Spleen (tissue), 11 donors: ENCODE measurements at regions not wholly inside any gene's neighbourhood (a gene's known extent, or its start where the extent isn't known, plus 50 kb on each side); places are given as distances from the start of the nearest gene placed in this dataset.

Experiments
- DNase-seq: peaks from one replicate; pipeline ENCODE4 v3.0.0-alpha.2; 2020
- H3K27ac ChIP-seq, 8 donors: fragments of 200-600 bp; sonication (generic) in 7 of 8; 1 replicate in 4 of 8; 2 replicates in 4 of 8; pipeline versions ENCODE4 v1.5.0 to v1.8.0; 2016 to 2021; ENCODE audit warnings: inconsistent platforms in 4 of 8, mild to moderate bottlenecking in 4 of 8, moderate library complexity in 1 of 8
- H3K27me3 ChIP-seq, 7 donors: fragments of 200-600 bp; sonication (generic) in 6 of 7; replicated peaks in 1 of 7; 1 replicate in 4 of 7; 2 replicates in 3 of 7; pipeline versions ENCODE4 v1.5.0 to v1.8.0; 2016 to 2021; ENCODE audit warnings: inconsistent platforms in 3 of 7, mild to moderate bottlenecking in 1 of 7
- H3K36me3 ChIP-seq, 6 donors: fragments of 200-600 bp; sonication (generic) in 5 of 6; 1 replicate in 4 of 6; 2 replicates in 2 of 6; pipeline versions ENCODE4 v1.5.0 to v1.8.0; 2016 to 2021; ENCODE audit warnings: inconsistent platforms in 2 of 6
- H3K4me1 ChIP-seq, 6 donors: fragments of 200-600 bp; sonication (generic) in 5 of 6; 1 replicate in 3 of 6; 2 replicates in 3 of 6; pipeline versions ENCODE4 v1.5.0 to v1.8.0; 2016 to 2021; ENCODE audit warnings: inconsistent platforms in 3 of 6
- H3K4me3 ChIP-seq, 8 donors: fragments of 200-600 bp; sonication (generic) in 7 of 8; 1 replicate in 4 of 8; 2 replicates in 4 of 8; pipeline versions ENCODE4 v1.5.0 to v1.8.0; 2016 to 2021; ENCODE audit warnings: inconsistent platforms in 4 of 8, mild to moderate bottlenecking in 4 of 8, moderate library complexity in 2 of 8
- H3K9me3 ChIP-seq, 8 donors: fragments of 200-600 bp; sonication (generic) in 7 of 8; 1 replicate in 4 of 8; 2 replicates in 4 of 8; pipeline versions ENCODE4 v1.5.0 to v1.8.0; 2016 to 2021; ENCODE audit warnings: inconsistent platforms in 4 of 8
- CTCF ChIP-seq, 11 experiments: fragments of 200-600 bp in 7 of 11; fragments of 450-650 bp in 4 of 11; sonication (generic) in 4 of 11; IDR thresholded peaks in 8 of 11; conservative IDR thresholded peaks in 3 of 11; 1 replicate in 7 of 11; 2 replicates in 4 of 11; pipeline versions ENCODE4 v1.4.0 to v1.8.0; 2016 to 2021; ENCODE audit warnings: antibody characterized with exemption in 11 of 11, inconsistent platforms in 4 of 11, mild to moderate bottlenecking in 1 of 11
- POLR2A ChIP-seq, 3 donors: fragments of 450-650 bp; IDR thresholded peaks; one replicate each; pipeline ENCODE4 v1.5.1; 2017; ENCODE audit warnings: antibody characterized with exemption in 3 of 3, mild to moderate bottlenecking in 1 of 3
- POLR2AphosphoS5 ChIP-seq, 3 donors: sonication (generic); formaldehyde crosslinking; IDR thresholded peaks; one replicate each; pipeline ENCODE4 v1.5.1; 2017; ENCODE audit warnings: antibody characterized with exemption in 3 of 3
- WGBS, 5 donors: extraction: QIAGEN DNeasy Blood & Tissue Kit in 3 of 5; methylation state at CpG; one replicate each; pipeline versions ENCODE4 v1.1.5 to v1.1.7; 2013 to 2018; 5-methylcytosine and 5-hydroxymethylcytosine counted together
- intact Hi-C: fragments of 100-400 bp; cut with DNase I; formaldehyde crosslinking; loops from one replicate; pipeline ENCODE4 v1.15.0; 2023; ENCODE audit warnings: low total_unique reads
- donor health status: healthy with polysubstance abuse.
- donor health status: DM: no; HTN: no; CAD: no; lungs with moderate emphysema.
- donor health status: DM: no; HTN: no; CAD: no.
- donor health status: Bipolar disorder and iron deficiency.
- donor health status: healthy.
- donor health status: DM: no; HTN: no; CAD: no.
- donor health status: DM: yes; HTN: yes; CAD: no.

- DNase-seq = no peak
- Histone ChIP-seq H3K9me3 (peaks cover 0 to 12% (median 0%) of the 10 kb centered on the region in 8 donors), H3K27ac (no peak overlapping the region), H3K4me3 (no peak overlapping the region), H3K4me1 (no peaks in the 10 kb centered on the region), H3K36me3 (no peaks in the 10 kb centered on the region), H3K27me3 (no peaks in the 10 kb centered on the region)
- TF ChIP-seq POLR2AphosphoS5 (IDR thresholded peaks at IDR 0.05) (no peak), CTCF (IDR thresholded peaks at IDR 0.05 in 8 of 11, conservative IDR thresholded peaks at IDR 0.05 in 3 of 11) (no peak), POLR2A (IDR thresholded peaks at IDR 0.05) (no peak)
- intact Hi-C loops = no loop called here
- WGBS, 5 donors = 88 to 97% (median 91%) methylated on average over 7 of the region's 7 CpGs
Observed at GRCh38 chr2:49298230-49298629, 143.9 kb upstream of the FSHR start.

DNA sequence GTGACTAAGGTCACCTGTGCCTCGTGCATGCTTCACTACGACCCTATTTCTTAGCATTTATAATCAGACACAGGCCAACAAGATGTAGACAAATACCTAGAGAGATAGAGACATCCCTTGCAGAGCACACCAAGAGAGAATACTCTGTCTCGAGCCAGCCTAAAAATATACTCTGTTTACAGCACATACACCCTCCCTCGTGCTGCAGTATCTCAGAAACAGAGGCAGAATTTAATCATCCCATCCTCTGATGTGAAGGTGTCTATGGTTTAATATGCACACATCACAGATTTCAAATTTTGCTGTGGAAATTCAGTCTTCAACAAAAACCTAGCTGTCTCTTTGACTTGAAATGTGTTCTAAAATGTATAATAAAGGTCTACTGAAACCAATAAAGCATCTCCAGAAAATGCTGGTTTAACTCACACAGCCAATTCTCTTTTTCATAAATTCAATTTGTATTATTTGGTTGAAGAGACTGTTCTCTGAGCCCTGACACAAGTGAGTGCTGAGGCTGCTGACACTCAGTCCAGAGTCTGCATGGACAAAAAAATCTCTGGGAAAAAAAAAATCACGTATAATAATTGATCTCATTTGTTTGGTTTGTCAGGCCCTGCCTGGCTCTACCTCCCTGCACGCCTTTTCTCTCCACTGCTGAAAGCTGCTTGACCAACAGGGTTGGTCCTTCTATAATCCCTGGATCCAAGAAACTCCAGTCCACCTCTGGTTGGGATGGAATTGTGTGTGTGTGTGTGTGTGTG is 142.0 kb upstream of the FSHR start:
- WGBS, 5 donors = 68 to 84% (median 75%) methylated on average over 6 of the region's 6 CpGs
- TF ChIP-seq POLR2AphosphoS5 (IDR thresholded peaks at IDR 0.05) (no peak), CTCF (IDR thresholded peaks at IDR 0.05 in 8 of 11, conservative IDR thresholded peaks at IDR 0.05 in 3 of 11) (no peak), POLR2A (IDR thresholded peaks at IDR 0.05) (no peak)
- Histone ChIP-seq H3K27ac (no peak overlapping the region), H3K36me3 (no peaks in the 10 kb centered on the region), H3K4me3 (no peak overlapping the region), H3K4me1 (no peaks in the 10 kb centered on the region), H3K9me3 (peaks cover 0 to 12% (median 0%) of the 10 kb centered on the region in 8 donors), H3K27me3 (no peaks in the 10 kb centered on the region)
- intact Hi-C loops = no loop called here
- no peak for DNase-seq

DNA sequence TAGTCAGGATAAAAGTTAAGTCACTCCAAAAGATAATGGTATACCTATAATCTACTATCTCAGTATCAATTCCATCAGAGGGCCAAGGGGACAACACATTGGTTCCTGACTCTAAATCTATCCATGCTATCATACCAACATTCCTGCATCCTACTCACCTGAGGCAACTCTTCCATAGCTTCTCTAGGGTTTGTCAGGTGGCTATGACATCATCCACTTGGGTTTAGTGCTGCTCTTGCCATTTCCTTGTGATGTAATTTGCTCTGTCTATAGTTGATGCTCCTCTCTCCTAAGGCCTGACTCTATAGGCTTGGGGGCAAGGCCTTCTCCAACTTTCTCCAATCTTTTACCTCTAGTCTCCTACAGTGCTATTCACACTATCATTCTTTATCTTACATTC is 139.9 kb upstream of the FSHR start:
- no peak for DNase-seq
- intact Hi-C loops = no loop called here
- peaks cover 0 to 9% (median 0%) of the 10 kb centered on the region in 8 donors for H3K9me3 ChIP-seq
- H3K27ac ChIP-seq = no peak overlapping the region
- no peak overlapping the region for H3K4me3 ChIP-seq
- TF ChIP-seq POLR2AphosphoS5 (IDR thresholded peaks at IDR 0.05) = no peak
- no peak for TF ChIP-seq POLR2A (IDR thresholded peaks at IDR 0.05)
- no peak for TF ChIP-seq CTCF (IDR thresholded peaks at IDR 0.05 in 8 of 11, conservative IDR thresholded peaks at IDR 0.05 in 3 of 11)
- no peaks in the 10 kb centered on the region for H3K27me3 ChIP-seq
- no peaks in the 10 kb centered on the region for H3K36me3 ChIP-seq
- no peaks in the 10 kb centered on the region for H3K4me1 ChIP-seq

DNA sequence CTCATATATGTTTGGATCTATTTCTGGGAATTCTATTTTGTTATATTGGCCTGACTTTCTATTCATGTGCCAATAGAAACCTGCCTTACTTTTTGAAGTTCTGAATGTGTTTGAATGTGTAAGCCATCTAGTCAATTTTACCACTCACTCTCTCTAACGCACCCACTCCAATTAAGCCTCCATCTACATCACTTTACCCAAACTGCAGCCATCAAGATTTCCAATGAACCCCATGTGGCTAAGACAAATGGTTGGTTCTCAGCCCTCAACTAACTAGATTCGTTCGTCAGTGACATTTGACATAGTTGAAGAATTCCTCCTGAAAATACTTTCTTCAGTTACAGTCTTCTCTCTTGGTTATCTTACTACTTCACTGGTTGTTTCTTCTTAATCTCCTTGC is 137.3 kb upstream of the FSHR start:
- H3K9me3 ChIP-seq = no peaks in the 10 kb centered on the region
- no peaks in the 10 kb centered on the region for H3K4me1 ChIP-seq
- DNase-seq = no peak
- H3K27ac ChIP-seq = no peak overlapping the region
- H3K4me3 ChIP-seq = no peak overlapping the region
- 58 to 87% (median 63%) methylated on average over 3 of the region's 3 CpGs for WGBS, 5 donors
- H3K36me3 ChIP-seq = no peaks in the 10 kb centered on the region
- intact Hi-C loops = no loop called here
- no peaks in the 10 kb centered on the region for H3K27me3 ChIP-seq
- TF ChIP-seq CTCF (IDR thresholded peaks at IDR 0.05 in 8 of 11, conservative IDR thresholded peaks at IDR 0.05 in 3 of 11) (no peak), POLR2A (IDR thresholded peaks at IDR 0.05) (no peak), POLR2AphosphoS5 (IDR thresholded peaks at IDR 0.05) (no peak)
